SK-N-MC (cell line): ENCODE measurements at regions not wholly inside any gene's neighbourhood (a gene's known extent, or its start where the extent isn't known, plus 50 kb on each side); places are given as distances from the start of the nearest gene placed in this dataset.

Experiments
- DNase-seq: peaks from one replicate; pipeline ENCODE4 v3.0.0-alpha.2; 2011; ENCODE audit warnings: low read depth, low spot score
- H3K27ac ChIP-seq: fragments of 200-600 bp; sonication (generic); 2 replicates; pipeline ENCODE4 v1.5.1; 2016; ENCODE audit warnings: mixed run types
- H3K36me3 ChIP-seq: fragments of 200-600 bp; sonication (generic); 2 replicates; pipeline ENCODE4 v1.6.1; 2017; ENCODE audit warnings: antibody characterized with exemption, low read length, mixed read lengths; ENCODE audit not compliant: insufficient read depth
- H3K4me3 ChIP-seq: fragments of 200-600 bp; sonication (generic); 2 replicates; pipeline ENCODE4 v1.5.1; 2016
- H3K9ac ChIP-seq: fragments of 200-600 bp; sonication (generic); 2 replicates; pipeline ENCODE4 v1.8.0; 2017; ENCODE audit warnings: mixed run types, mixed read lengths; ENCODE audit not compliant: insufficient read length
- H3K9me3 ChIP-seq: fragments of 200-600 bp; sonication (generic); 2 replicates; pipeline ENCODE4 v1.6.1; 2017; ENCODE audit warnings: low read depth, mild to moderate bottlenecking, antibody characterized with exemption, low read length, moderate library complexity, mixed read lengths
- EZH2 ChIP-seq: fragments of 200-600 bp; sonication (generic); IDR thresholded peaks from one replicate; pipeline ENCODE4 v1.6.1; 2017; ENCODE audit warnings: antibody characterized with exemption
- FOXP2 ChIP-seq: optimal IDR thresholded peaks from 2 replicates; pipeline ENCODE3; 2011; ENCODE audit warnings: mild to moderate bottlenecking, moderate library complexity; ENCODE audit not compliant: insufficient read depth; ENCODE audit errors: extremely low read length, control extremely low read depth
- POLR2AphosphoS5 ChIP-seq: IDR thresholded peaks from 2 replicates; pipeline ENCODE4 v1.6.1; 2012; ENCODE audit warnings: mild to moderate bottlenecking, low read depth, low read length, borderline replicate concordance

DNA sequence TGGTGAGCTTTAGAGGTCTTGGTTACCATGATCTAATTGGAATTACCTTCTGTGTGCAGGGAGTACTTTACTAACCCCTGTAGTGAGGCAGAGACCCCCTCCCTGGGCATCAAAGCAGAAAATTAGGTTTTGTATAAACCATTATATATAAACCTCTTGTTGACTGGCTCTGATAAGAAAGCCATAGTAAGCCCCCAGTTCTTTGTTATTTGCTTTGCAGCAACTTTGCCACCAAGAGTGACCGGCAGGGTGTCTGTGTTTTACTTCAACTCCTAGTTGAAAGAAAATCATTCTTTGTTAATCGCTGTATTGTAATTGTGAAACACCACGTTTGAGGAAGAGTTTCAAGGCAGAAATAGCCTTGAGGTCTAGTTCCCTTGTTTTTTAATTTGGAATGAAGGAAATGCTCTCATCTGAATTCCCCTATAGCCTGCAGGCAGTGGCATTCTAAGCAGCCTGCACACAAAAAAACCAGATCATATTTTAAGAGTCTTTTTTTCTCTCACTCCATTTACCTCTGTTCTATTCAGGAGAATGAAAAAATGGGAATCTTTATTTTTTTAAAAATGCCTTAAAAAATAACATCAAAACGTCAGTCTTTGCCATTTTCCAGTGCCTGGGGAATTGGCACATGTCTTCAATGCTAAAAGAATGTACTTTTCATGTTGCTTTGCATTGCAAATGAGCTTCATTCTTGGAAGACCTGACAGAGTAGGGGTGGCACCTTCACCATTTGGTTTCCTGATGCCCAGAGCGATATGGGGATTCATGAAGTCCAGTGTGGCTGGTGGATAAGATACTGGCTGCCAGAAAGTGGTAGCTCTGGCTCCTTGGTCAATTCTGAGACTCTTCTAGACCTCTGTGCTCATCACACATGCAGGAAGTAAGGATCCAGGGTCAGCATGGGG lies 338.1 kb downstream of the SLC4A3 start:
- no peak overlapping the region for H3K9ac ChIP-seq
- H3K36me3 ChIP-seq: no peaks in the 10 kb centered on the region
- H3K9me3 ChIP-seq: no peaks in the 10 kb centered on the region
- H3K27ac ChIP-seq: peak overlapping the region; percentile 59
- peak; percentile 83 for DNase-seq
- peak overlapping the region; percentile 49 for H3K4me3 ChIP-seq
- TF ChIP-seq POLR2AphosphoS5: no peak
- TF ChIP-seq EZH2: no peak
- no peak for TF ChIP-seq FOXP2

DNA sequence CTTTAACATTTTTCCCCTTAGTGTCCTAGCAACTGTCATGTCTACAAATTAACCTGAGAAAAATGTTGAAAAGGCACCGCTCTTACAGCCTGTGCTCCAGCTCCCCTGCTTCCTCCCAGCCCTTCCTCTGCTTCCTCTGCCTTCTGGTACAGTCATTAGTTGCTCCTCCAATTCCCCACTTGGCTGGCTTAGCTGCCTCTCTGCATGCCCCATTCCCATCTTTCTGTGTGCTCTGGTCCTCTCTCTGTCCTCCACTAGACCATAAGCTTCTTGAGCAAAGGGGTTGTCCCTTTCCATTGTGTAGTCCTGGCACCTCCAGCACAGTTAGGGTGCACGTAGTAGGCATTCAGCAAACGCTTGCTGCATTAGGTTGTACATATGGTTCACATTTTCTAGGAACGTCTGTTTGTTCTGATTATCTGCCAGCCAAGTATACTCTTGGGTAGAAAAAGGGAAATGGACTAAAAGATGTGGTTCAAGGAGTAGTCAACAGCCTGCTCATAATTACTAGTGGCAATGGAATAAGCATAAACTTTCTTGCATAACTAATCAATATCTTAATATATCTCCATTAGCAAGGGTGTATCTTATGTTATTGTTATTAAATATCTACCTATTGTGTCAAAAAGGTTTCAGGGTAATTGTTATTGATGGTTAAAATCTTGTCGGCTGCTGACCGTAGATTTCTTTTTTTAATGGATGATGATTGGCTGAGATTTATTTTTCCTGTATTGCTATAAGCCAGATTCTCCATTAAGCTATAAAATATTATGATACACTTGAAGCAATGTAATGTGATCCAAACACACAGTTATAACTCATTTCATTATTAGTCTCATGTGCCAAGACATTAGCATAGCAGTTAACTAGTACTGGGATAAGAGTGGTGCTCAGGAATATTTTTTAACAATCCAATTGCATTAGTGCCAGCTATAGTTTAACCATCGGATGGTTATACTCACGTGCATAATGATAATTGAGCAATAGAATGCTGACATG lies 340.1 kb downstream of the SLC4A3 start:
- no peaks in the 10 kb centered on the region for H3K36me3 ChIP-seq
- no peak overlapping the region for H3K27ac ChIP-seq
- no peak overlapping the region for H3K9ac ChIP-seq
- peak; percentile 34; the same call in 1 of the 2 replicates for TF ChIP-seq POLR2AphosphoS5
- no peak for TF ChIP-seq EZH2
- no peak overlapping the region for H3K4me3 ChIP-seq
- H3K9me3 ChIP-seq: no peaks in the 10 kb centered on the region
- no peak for DNase-seq

DNA sequence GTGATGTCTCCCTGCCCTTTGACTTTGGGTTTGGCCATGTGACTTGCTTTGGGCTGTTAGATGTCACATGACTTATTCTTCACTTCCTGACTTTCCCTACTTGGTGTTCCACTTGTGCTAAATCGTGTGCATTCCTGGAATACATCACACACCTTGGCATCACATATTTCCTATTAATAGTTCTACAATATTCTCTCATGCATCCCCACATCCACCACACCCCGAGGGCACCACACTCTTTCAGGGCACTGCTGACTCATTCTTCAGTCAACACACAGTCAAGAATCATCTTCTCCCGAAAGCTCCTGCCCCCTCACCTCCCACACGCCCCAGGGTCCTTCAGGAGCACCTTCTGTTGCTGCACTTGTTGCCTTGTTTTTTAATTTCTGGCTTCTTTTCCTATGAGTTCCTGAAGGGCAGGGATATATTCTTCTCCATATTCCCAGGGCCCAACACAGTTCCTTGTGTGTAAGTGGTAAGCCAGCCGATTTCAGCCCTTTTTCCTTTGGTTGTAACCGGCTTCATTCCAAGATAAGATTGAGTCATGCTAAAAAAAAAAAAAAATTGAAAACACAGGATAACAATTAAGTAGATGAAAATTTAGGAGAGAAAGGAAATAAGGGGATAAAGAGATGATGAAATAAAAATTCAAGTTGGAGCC lies 341.4 kb downstream of the SLC4A3 start:
- Histone ChIP-seq H3K27ac (no peak overlapping the region), H3K36me3 (no peaks in the 10 kb centered on the region), H3K9me3 (no peaks in the 10 kb centered on the region), H3K9ac (no peak overlapping the region), H3K4me3 (no peak overlapping the region)
- DNase-seq: no peak
- no peak for TF ChIP-seq POLR2AphosphoS5
- no peak for TF ChIP-seq EZH2
- no peak for TF ChIP-seq FOXP2

DNA sequence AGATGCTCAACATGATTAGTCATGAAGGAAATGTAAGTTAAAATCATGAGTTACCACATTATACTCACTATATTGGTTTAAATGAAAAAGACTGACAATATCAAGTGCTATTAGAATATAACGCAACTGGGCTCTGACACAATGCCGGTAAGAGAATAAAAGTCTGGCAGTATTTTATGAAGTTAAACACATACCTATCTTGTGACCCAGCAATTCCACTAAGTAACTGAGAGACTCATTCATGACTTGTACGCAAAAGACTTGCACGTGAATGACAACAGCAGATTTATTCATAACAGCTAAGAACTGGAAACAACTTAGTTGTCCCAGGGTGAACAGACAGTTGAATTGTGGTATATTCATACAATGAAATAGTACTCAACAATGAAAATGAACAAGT lies 342.1 kb downstream of the SLC4A3 start:
- DNase-seq: no peak
- TF ChIP-seq POLR2AphosphoS5 (no peak), FOXP2 (no peak), EZH2 (no peak)
- Histone ChIP-seq H3K36me3 (no peaks in the 10 kb centered on the region), H3K9me3 (no peaks in the 10 kb centered on the region), H3K9ac (no peak overlapping the region), H3K4me3 (no peak overlapping the region), H3K27ac (no peak overlapping the region)

DNA sequence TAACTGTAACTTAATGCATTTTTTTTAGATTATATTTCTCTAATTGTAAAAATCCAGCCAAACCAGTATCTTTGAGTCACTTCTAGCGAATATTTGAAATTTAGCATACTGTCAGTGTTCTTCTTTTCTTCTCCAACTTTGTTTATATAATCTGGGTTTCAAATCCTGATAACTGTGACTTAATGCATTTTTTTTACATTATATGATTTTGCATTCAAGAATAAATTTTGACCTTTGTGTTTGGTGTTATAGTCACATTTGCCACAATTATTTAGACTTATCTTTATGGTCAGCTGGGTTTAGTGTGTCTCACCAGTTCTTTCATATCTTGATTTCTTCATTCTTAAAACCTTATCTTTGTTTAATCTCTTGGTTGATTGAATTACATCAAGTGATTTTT lies 345.7 kb downstream of the SLC4A3 start:
- H3K36me3 ChIP-seq: no peaks in the 10 kb centered on the region
- TF ChIP-seq EZH2 (no peak), POLR2AphosphoS5 (no peak), FOXP2 (no peak)
- H3K9ac ChIP-seq: no peak overlapping the region
- DNase-seq: no peak
- H3K4me3 ChIP-seq: no peak overlapping the region
- H3K9me3 ChIP-seq: no peaks in the 10 kb centered on the region
- no peak overlapping the region for H3K27ac ChIP-seq

DNA sequence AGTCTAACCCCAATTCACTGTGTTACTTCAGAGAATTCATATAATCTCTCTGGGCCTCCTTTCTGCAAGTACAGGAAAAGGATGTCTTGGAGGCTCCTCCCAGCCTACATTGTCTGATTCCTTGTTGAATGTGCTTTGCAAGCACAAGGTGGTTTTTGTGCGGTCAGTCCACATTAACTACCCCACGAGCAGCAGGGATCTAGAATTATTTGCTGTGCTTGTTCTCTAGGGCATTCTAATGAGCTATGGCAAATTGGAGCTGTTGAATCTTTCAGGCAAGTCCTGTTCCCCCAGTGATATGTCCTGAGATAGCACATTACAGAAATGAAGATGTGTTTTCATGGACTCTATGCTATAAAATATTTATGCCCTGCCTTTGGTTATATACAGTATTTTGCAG lies 349.4 kb downstream of the SLC4A3 start:
- no peak for TF ChIP-seq EZH2
- TF ChIP-seq FOXP2: no peak
- no peak for TF ChIP-seq POLR2AphosphoS5
- Histone ChIP-seq H3K36me3 (no peaks in the 10 kb centered on the region), H3K27ac (no peak overlapping the region), H3K9me3 (no peaks in the 10 kb centered on the region), H3K4me3 (no peak overlapping the region), H3K9ac (no peak overlapping the region)
- no peak for DNase-seq

DNA sequence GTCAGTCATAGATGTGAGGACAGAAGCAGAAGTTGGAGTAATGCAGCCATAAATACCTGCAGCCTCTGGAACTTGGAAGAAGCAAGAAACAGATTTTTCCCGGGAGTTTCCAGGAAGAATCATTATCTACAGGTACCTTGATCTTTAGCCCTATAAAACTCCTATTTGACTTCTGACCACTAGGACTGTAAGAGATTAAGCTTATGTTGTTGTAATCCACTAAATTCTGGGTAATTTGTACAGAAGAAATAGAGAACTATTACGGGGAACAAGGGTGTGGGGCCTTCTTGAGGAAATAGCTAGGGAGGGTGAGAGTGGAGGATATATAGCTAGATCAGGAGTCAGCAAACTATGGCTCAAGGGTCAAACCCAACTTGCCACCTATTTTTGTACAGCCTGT lies 353.2 kb downstream of the SLC4A3 start:
- DNase-seq: no peak
- Histone ChIP-seq H3K4me3 (no peak overlapping the region), H3K9me3 (no peaks in the 10 kb centered on the region), H3K27ac (no peak overlapping the region), H3K9ac (no peak overlapping the region), H3K36me3 (no peaks in the 10 kb centered on the region)
- TF ChIP-seq FOXP2: no peak
- TF ChIP-seq EZH2: no peak
- TF ChIP-seq POLR2AphosphoS5: no peak

DNA sequence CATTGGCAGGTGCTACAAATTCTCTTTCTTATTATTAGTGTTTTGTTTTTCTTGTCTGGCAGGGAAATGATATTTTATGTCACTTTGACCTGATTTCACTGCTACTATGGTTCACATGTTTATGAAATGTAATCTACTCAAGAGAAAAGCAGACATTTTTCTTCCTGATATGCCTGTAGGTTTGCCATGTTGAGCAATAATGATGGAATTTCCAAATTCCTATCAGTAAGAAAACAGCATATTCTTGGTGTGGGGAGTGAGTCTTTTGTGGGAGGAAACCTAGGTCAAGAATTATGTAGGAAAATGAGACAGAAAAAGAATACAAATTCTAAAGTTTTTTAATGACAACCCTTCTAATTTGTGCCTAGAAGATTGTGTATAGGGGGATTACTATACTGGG lies 356.4 kb downstream of the SLC4A3 start:
- Histone ChIP-seq H3K36me3 (no peaks in the 10 kb centered on the region), H3K4me3 (no peak overlapping the region), H3K9me3 (no peaks in the 10 kb centered on the region), H3K9ac (no peak overlapping the region), H3K27ac (no peak overlapping the region)
- no peak for TF ChIP-seq FOXP2
- TF ChIP-seq POLR2AphosphoS5: no peak
- TF ChIP-seq EZH2: no peak
- no peak for DNase-seq
